IPS-18a (cell line): ENCODE measurements at regions not wholly inside any gene's neighbourhood (a gene's known extent, or its start where the extent isn't known, plus 50 kb on each side); places are given as distances from the start of the nearest gene placed in this dataset.
"Not testable (repeated sequence)": the region's sequence is repeated elsewhere in the genome, so short reads cannot be mapped to it uniquely, and the experiment has no call there.

ENCODE experiments used
- H3K27ac ChIP-seq: one replicate; pipeline ENCODE4 v1.5.1; 2013; ENCODE audit warnings: low read length
- H3K27me3 ChIP-seq: one replicate; pipeline ENCODE4 v1.6.1; 2013; ENCODE audit warnings: mild to moderate bottlenecking, low read length; ENCODE audit not compliant: control insufficient read depth, insufficient read depth
- H3K36me3 ChIP-seq: one replicate; pipeline ENCODE4 v1.6.1; 2013; ENCODE audit warnings: low read depth, low read length; ENCODE audit not compliant: control insufficient read depth
- H3K4me1 ChIP-seq: one replicate; pipeline ENCODE4 v1.6.1; 2013; ENCODE audit warnings: low read depth, low read length; ENCODE audit not compliant: control insufficient read depth
- H3K4me3 ChIP-seq: one replicate; pipeline ENCODE4 v1.5.1; 2013; ENCODE audit warnings: low read length
- H3K9ac ChIP-seq: one replicate; pipeline ENCODE4 v1.6.1; 2013; ENCODE audit warnings: mild to moderate bottlenecking, low read length, moderate library complexity
- H3K9me3 ChIP-seq: one replicate; pipeline ENCODE4 v1.6.1; 2013; ENCODE audit warnings: low read depth, low read length; ENCODE audit not compliant: control insufficient read depth

- H3K4me3 ChIP-seq = no peak overlapping the region
- no peaks in the 10 kb centered on the region for H3K4me1 ChIP-seq
- H3K27me3 ChIP-seq = no peaks in the 10 kb centered on the region
- no peaks in the 10 kb centered on the region for H3K9me3 ChIP-seq
- no peak overlapping the region for H3K27ac ChIP-seq
- no peaks in the 10 kb centered on the region for H3K36me3 ChIP-seq
- no peak overlapping the region for H3K9ac ChIP-seq
Measured at GRCh38 chr7:86372262-86372661, 271.4 kb upstream of the GRM3 start.

GRCh38 chr7:86366946-86367345 lies 276.8 kb upstream of the GRM3 start:
- no peak overlapping the region for H3K9ac ChIP-seq

GRCh38 chr7:86340407-86340806 lies 303.3 kb upstream of the GRM3 start:
- not testable (repeated sequence) for H3K9ac ChIP-seq, H3K27me3 ChIP-seq
- peak overlapping the region; percentile 27 for H3K4me3 ChIP-seq

More at GRCh38 chr7:86366946-86367345, 276.8 kb upstream of the GRM3 start:
- H3K27me3 ChIP-seq = no peaks in the 10 kb centered on the region
- no peak overlapping the region for H3K4me3 ChIP-seq
- H3K36me3 ChIP-seq = no peaks in the 10 kb centered on the region
- no peak overlapping the region for H3K27ac ChIP-seq
- H3K4me1 ChIP-seq = peaks cover 6% of the 10 kb centered on the region
- H3K9me3 ChIP-seq = no peaks in the 10 kb centered on the region

GRCh38 chr7:86339051-86339450 lies 304.7 kb upstream of the GRM3 start:
- no peaks in the 10 kb centered on the region for H3K9me3 ChIP-seq
- H3K4me1 ChIP-seq = peaks cover 18% of the 10 kb centered on the region
- no peak overlapping the region for H3K27ac ChIP-seq
- H3K27me3 ChIP-seq = no peaks in the 10 kb centered on the region
- H3K4me3 ChIP-seq = no peak overlapping the region
- no peak overlapping the region for H3K9ac ChIP-seq
- no peaks in the 10 kb centered on the region for H3K36me3 ChIP-seq

More at GRCh38 chr7:86340407-86340806, 303.3 kb upstream of the GRM3 start:
- H3K36me3 ChIP-seq, H3K27ac ChIP-seq, H3K9me3 ChIP-seq: not testable (repeated sequence)
- peaks cover 18% of the 10 kb centered on the region for H3K4me1 ChIP-seq

GRCh38 chr7:86328801-86329433 lies 314.8 kb upstream of the GRM3 start:
- Histone ChIP-seq H3K27me3 (no peaks in the 10 kb centered on the region), H3K9ac (no peak overlapping the region), H3K9me3 (no peaks in the 10 kb centered on the region), H3K36me3 (no peaks in the 10 kb centered on the region), H3K4me3 (peak overlapping the region; percentile 39), H3K4me1 (peaks cover 14% of the 10 kb centered on the region), H3K27ac (peak overlapping the region; percentile 24)

GRCh38 chr7:86326847-86327246 lies 316.9 kb upstream of the GRM3 start:
- Histone ChIP-seq H3K4me1 (peaks cover 14% of the 10 kb centered on the region), H3K9me3 (no peaks in the 10 kb centered on the region), H3K27me3 (no peaks in the 10 kb centered on the region), H3K27ac (no peak overlapping the region), H3K36me3 (no peaks in the 10 kb centered on the region), H3K9ac (no peak overlapping the region), H3K4me3 (no peak overlapping the region)

- H3K27ac ChIP-seq = no peak overlapping the region
Measured at GRCh38 chr7:86320889-86321288, 322.8 kb upstream of the GRM3 start.

GRCh38 chr7:86320341-86320740 lies 323.4 kb upstream of the GRM3 start:
- Histone ChIP-seq H3K36me3 (no peaks in the 10 kb centered on the region), H3K9me3 (no peaks in the 10 kb centered on the region), H3K4me3 (no peak overlapping the region), H3K27ac (no peak overlapping the region), H3K9ac (no peak overlapping the region), H3K4me1 (peaks cover 8% of the 10 kb centered on the region), H3K27me3 (no peaks in the 10 kb centered on the region)

More at GRCh38 chr7:86320889-86321288, 322.8 kb upstream of the GRM3 start:
- Histone ChIP-seq H3K27me3 (no peaks in the 10 kb centered on the region), H3K4me3 (no peak overlapping the region), H3K4me1 (peaks cover 4% of the 10 kb centered on the region), H3K36me3 (no peaks in the 10 kb centered on the region), H3K9ac (no peak overlapping the region), H3K9me3 (no peaks in the 10 kb centered on the region)

GRCh38 chr7:86313842-86314241 lies 329.9 kb upstream of the GRM3 start:
- Histone ChIP-seq H3K36me3 (no peaks in the 10 kb centered on the region), H3K9ac (no peak overlapping the region), H3K4me3 (no peak overlapping the region), H3K27ac (no peak overlapping the region), H3K4me1 (peaks cover 26% of the 10 kb centered on the region), H3K27me3 (no peaks in the 10 kb centered on the region), H3K9me3 (no peaks in the 10 kb centered on the region)

GRCh38 chr7:86301301-86301700 lies 342.4 kb upstream of the GRM3 start:
- Histone ChIP-seq H3K27me3 (no peaks in the 10 kb centered on the region), H3K36me3 (no peaks in the 10 kb centered on the region), H3K4me3 (no peak overlapping the region), H3K4me1 (peaks cover 16% of the 10 kb centered on the region), H3K9me3 (no peaks in the 10 kb centered on the region), H3K27ac (no peak overlapping the region), H3K9ac (no peak overlapping the region)

- Histone ChIP-seq H3K27me3 (no peaks in the 10 kb centered on the region), H3K9ac (no peak overlapping the region), H3K9me3 (no peaks in the 10 kb centered on the region), H3K36me3 (no peaks in the 10 kb centered on the region), H3K4me1 (no peaks in the 10 kb centered on the region), H3K27ac (no peak overlapping the region), H3K4me3 (no peak overlapping the region)
Measured at GRCh38 chr7:86295526-86295925, 348.2 kb upstream of the GRM3 start.

GRCh38 chr7:86282014-86282682 lies 361.6 kb upstream of the GRM3 start:
- no peak overlapping the region for H3K9ac ChIP-seq
- no peaks in the 10 kb centered on the region for H3K4me1 ChIP-seq
- no peaks in the 10 kb centered on the region for H3K27me3 ChIP-seq
- no peak overlapping the region for H3K4me3 ChIP-seq
- H3K27ac ChIP-seq = no peak overlapping the region
- H3K36me3 ChIP-seq = no peaks in the 10 kb centered on the region
- no peaks in the 10 kb centered on the region for H3K9me3 ChIP-seq
